ENCODE measurements at regions not wholly inside any gene's neighbourhood (a gene's known extent, or its start where the extent isn't known, plus 50 kb on each side); places are given as distances from the start of the nearest gene placed in this dataset.

- Histone ChIP-seq H3K36me3 (ENCODE audit: control insufficient read depth, insufficient read depth, low read length) (no peaks in the 10 kb centered on the region), H3K4me1 (no peaks in the 10 kb centered on the region), H3K4me3 (ENCODE audit: low read depth, low read length) (no peak overlapping the region), H3K27me3 (replicated peaks; ENCODE audit: control insufficient read depth, insufficient read depth, low read length) (no peaks in the 10 kb centered on the region), H3K9me3 (no peaks in the 10 kb centered on the region)
- TF ChIP-seq CTCF (IDR thresholded peaks at IDR 0.05; ENCODE audit: insufficient read depth in 1 of 2, low read depth in 1 of 2, low read length in 1 of 2, severe bottlenecking in 1 of 2, unreplicated experiment in 1 of 2) = no peak
- no peaks in the 10 kb centered on the region for H3K9me3 Mint-ChIP-seq (ENCODE audit: unreplicated experiment)
- no TSS peak for BruUV-seq (replicated peaks)
- intact Hi-C loops (cut with micrococcal nuclease; ENCODE audit: unreplicated experiment) = no loop called here
- ChIA-PET POLR2A (no interaction called here), CTCF (no interaction called here)
- no peak for DNase-seq
- H3K27me3 Mint-ChIP-seq (ENCODE audit: insufficient read depth, unreplicated experiment) = peaks cover 16% of the 10 kb centered on the region
- H3K27ac Mint-ChIP-seq (ENCODE audit: unreplicated experiment) = no peak overlapping the region
- no peaks in the 10 kb centered on the region for H3K36me3 Mint-ChIP-seq (ENCODE audit: insufficient read depth, unreplicated experiment)
- H3K4me1 Mint-ChIP-seq (ENCODE audit: low read depth, unreplicated experiment) = no peaks in the 10 kb centered on the region
- H3K4me3 Mint-ChIP-seq (ENCODE audit: unreplicated experiment) = no peak overlapping the region
Measured at GRCh38 chr17:34126965-34127364, 128.1 kb upstream of the CCL2 start.

- H3K27ac Mint-ChIP-seq (ENCODE audit: unreplicated experiment) = no peak overlapping the region
- ChIA-PET POLR2A (interaction anchor here (0.6 kb wide), 1 partner anchor 14 kb away, joined by 4 read pairs; no protein-coding TSS in a partner anchor), CTCF (no interaction called here)
- no peaks in the 10 kb centered on the region for H3K36me3 Mint-ChIP-seq (ENCODE audit: insufficient read depth, unreplicated experiment)
- no TSS peak for BruUV-seq (replicated peaks)
- Histone ChIP-seq H3K27me3 (replicated peaks; ENCODE audit: control insufficient read depth, insufficient read depth, low read length) (no peaks in the 10 kb centered on the region), H3K4me1 (no peaks in the 10 kb centered on the region), H3K4me3 (ENCODE audit: low read depth, low read length) (no peak overlapping the region), H3K36me3 (ENCODE audit: control insufficient read depth, insufficient read depth, low read length) (no peaks in the 10 kb centered on the region), H3K9me3 (no peaks in the 10 kb centered on the region)
- TF ChIP-seq CTCF (IDR thresholded peaks at IDR 0.05; ENCODE audit: insufficient read depth in 1 of 2, low read depth in 1 of 2, low read length in 1 of 2, severe bottlenecking in 1 of 2, unreplicated experiment in 1 of 2) = no peak
- H3K9me3 Mint-ChIP-seq (ENCODE audit: unreplicated experiment) = no peaks in the 10 kb centered on the region
- no peaks in the 10 kb centered on the region for H3K4me1 Mint-ChIP-seq (ENCODE audit: low read depth, unreplicated experiment)
- intact Hi-C loops (cut with micrococcal nuclease; ENCODE audit: unreplicated experiment) = no loop called here
- peaks cover 18% of the 10 kb centered on the region for H3K27me3 Mint-ChIP-seq (ENCODE audit: insufficient read depth, unreplicated experiment)
- no peak for DNase-seq
- H3K4me3 Mint-ChIP-seq (ENCODE audit: unreplicated experiment) = no peak overlapping the region
Measured at GRCh38 chr17:34130544-34130943, 124.5 kb upstream of the CCL2 start.

GRCh38 chr17:34131386-34131785 is 123.7 kb upstream of the CCL2 start:
- Mint-ChIP-seq H3K27ac (ENCODE audit: unreplicated experiment) (no peak overlapping the region), H3K4me3 (ENCODE audit: unreplicated experiment) (no peak overlapping the region), H3K4me1 (ENCODE audit: low read depth, unreplicated experiment) (no peaks in the 10 kb centered on the region), H3K9me3 (ENCODE audit: unreplicated experiment) (no peaks in the 10 kb centered on the region), H3K36me3 (ENCODE audit: insufficient read depth, unreplicated experiment) (no peaks in the 10 kb centered on the region), H3K27me3 (ENCODE audit: insufficient read depth, unreplicated experiment) (peaks cover 18% of the 10 kb centered on the region)
- POLR2A ChIA-PET = interaction anchor here (0.6 kb wide), 1 partner anchor 15 kb away, joined by 4 read pairs; no protein-coding TSS in a partner anchor
- Histone ChIP-seq H3K9me3 (no peaks in the 10 kb centered on the region), H3K4me3 (ENCODE audit: low read depth, low read length) (no peak overlapping the region), H3K36me3 (ENCODE audit: control insufficient read depth, insufficient read depth, low read length) (no peaks in the 10 kb centered on the region), H3K4me1 (no peaks in the 10 kb centered on the region), H3K27me3 (replicated peaks; ENCODE audit: control insufficient read depth, insufficient read depth, low read length) (no peaks in the 10 kb centered on the region)
- BruUV-seq (replicated peaks) = no TSS peak
- intact Hi-C loops (cut with micrococcal nuclease; ENCODE audit: unreplicated experiment) = no loop called here
- DNase-seq = no peak
- CTCF ChIA-PET = no interaction called here
- TF ChIP-seq CTCF (IDR thresholded peaks at IDR 0.05; ENCODE audit: insufficient read depth in 1 of 2, low read depth in 1 of 2, low read length in 1 of 2, severe bottlenecking in 1 of 2, unreplicated experiment in 1 of 2) = no peak
